CD4-positive, alpha-beta T cell (primary cell): ENCODE measurements at regions not wholly inside any gene's neighbourhood (a gene's known extent, or its start where the extent isn't known, plus 50 kb on each side); places are given as distances from the start of the nearest gene placed in this dataset.

ENCODE experiments used
- ATAC-seq: fragments of 200-7000 bp; cut with Tn5 transposase; one replicate; pipeline ENCODE4 v1.10.0; 2022; ENCODE audit warnings: mild to moderate bottlenecking; ENCODE audit not compliant: poor library complexity
- CTCF ChIA-PET: fragments of 350-600 bp; sonication (Branson Sonifier 250); formaldehyde crosslinking; loops from one replicate; lab custom pipeline; 2021; ENCODE audit warnings: antibody characterized with exemption, inconsistent platforms; lab: Charles Lee
- POLR2A ChIA-PET: fragments of 350-600 bp; sonication (Branson Sonifier 250); formaldehyde crosslinking; loops from one replicate; lab custom pipeline; 2021; ENCODE audit warnings: antibody characterized with exemption, inconsistent platforms; lab: Charles Lee
- DNase-seq, 14 experiments: peaks; one replicate each; pipeline ENCODE4 v3.0.0-alpha.2; 2013 to 2020; ENCODE audit warnings: mixed read lengths in 2 of 14
- H3K27ac ChIP-seq, 2 donors: one replicate each; pipeline versions ENCODE4 v1.5.1 to v1.7.0; 2013; ENCODE audit warnings: low read length in 2 of 2, low read depth in 1 of 2, mild to moderate bottlenecking in 1 of 2
- H3K27me3 ChIP-seq, 2 experiments: 1 replicate in 1 of 2; 2 replicates in 1 of 2; pipeline versions ENCODE4 v1.6.1 to v1.7.0; 2013; ENCODE audit warnings: low read length in 2 of 2, control low read depth in 1 of 2, mild to moderate bottlenecking in 1 of 2, moderate library complexity in 1 of 2; ENCODE audit not compliant: insufficient read depth in 2 of 2, control insufficient read depth in 1 of 2
- H3K36me3 ChIP-seq: one replicate; pipeline ENCODE4 v1.6.1; 2013; ENCODE audit warnings: low read length, control low read depth; ENCODE audit not compliant: insufficient read depth
- H3K4me1 ChIP-seq: one replicate; pipeline ENCODE4 v1.6.1; 2013; ENCODE audit warnings: low read length, control low read depth; ENCODE audit not compliant: insufficient read depth
- H3K4me3 ChIP-seq: one replicate; pipeline ENCODE4 v1.5.1; 2013; ENCODE audit warnings: mild to moderate bottlenecking, low read length, moderate library complexity
- H3K9me3 ChIP-seq, 2 experiments: 1 replicate in 1 of 2; 2 replicates in 1 of 2; pipeline versions ENCODE4 v1.6.1 to v1.7.0; 2013; ENCODE audit warnings: low read length in 2 of 2, mild to moderate bottlenecking in 2 of 2, control low read depth in 1 of 2, moderate library complexity in 1 of 2; ENCODE audit not compliant: control insufficient read depth in 1 of 2, insufficient read depth in 1 of 2
- H3K27ac Mint-ChIP-seq: one replicate; pipeline ENCODE4 v1.8.0; 2020; ENCODE audit warnings: mixed read lengths
- H3K27me3 Mint-ChIP-seq: one replicate; pipeline ENCODE4 v1.8.0; 2021; ENCODE audit warnings: mixed read lengths
- H3K36me3 Mint-ChIP-seq: one replicate; pipeline ENCODE4 v1.8.0; 2021; ENCODE audit warnings: low read depth, mixed read lengths
- H3K4me1 Mint-ChIP-seq: one replicate; pipeline ENCODE4 v1.8.0; 2021; ENCODE audit warnings: low read depth, mixed read lengths
- H3K4me3 Mint-ChIP-seq: one replicate; pipeline ENCODE4 v1.8.0; 2020; ENCODE audit warnings: mild to moderate bottlenecking, mixed read lengths
- H3K9me3 Mint-ChIP-seq: one replicate; pipeline ENCODE4 v1.8.0; 2020; ENCODE audit warnings: mixed read lengths
- CTCF ChIP-seq: fragments of 200-600 bp; IDR thresholded peaks from one replicate; pipeline ENCODE4 v1.8.0; 2022; ENCODE audit warnings: antibody characterized with exemption, mild to moderate bottlenecking
- intact Hi-C, 2 experiments: fragments of 100-400 bp; cut with DNase I in 1 of 2; cut with micrococcal nuclease in 1 of 2; formaldehyde crosslinking; loops; one replicate each; pipeline versions ENCODE4 v1.15.1 to v1.9.0; 2023 to 2025; cut with DNase I, micrococcal nuclease

GRCh38 chr21:41685511-41686149 is 81.2 kb downstream of the RIPK4 start:
- no peaks in the 10 kb centered on the region for H3K4me1 ChIP-seq
- ATAC-seq (no peak), DNase-seq (no peak)
- H3K9me3 ChIP-seq = peaks cover 0 to 10% of the 10 kb centered on the region in 2 experiments
- no peaks in the 10 kb centered on the region for H3K4me1 Mint-ChIP-seq
- no peaks in the 10 kb centered on the region for H3K9me3 Mint-ChIP-seq
- H3K4me3 Mint-ChIP-seq = no peak overlapping the region
- no peaks in the 10 kb centered on the region for H3K36me3 Mint-ChIP-seq
- no peak overlapping the region for H3K4me3 ChIP-seq
- H3K27me3 Mint-ChIP-seq = peaks cover 22% of the 10 kb centered on the region
- peaks cover 0 to 3% of the 10 kb centered on the region in 2 experiments for H3K27me3 ChIP-seq
- no peak overlapping the region for H3K27ac ChIP-seq
- H3K36me3 ChIP-seq = no peaks in the 10 kb centered on the region
- ChIA-PET POLR2A (no interaction called here), CTCF (no interaction called here)
- intact Hi-C loops = no loop called here
- no peak overlapping the region for H3K27ac Mint-ChIP-seq
- TF ChIP-seq CTCF = no peak

GRCh38 chr21:41684381-41685245 is 82.2 kb downstream of the RIPK4 start:
- no peak overlapping the region for H3K4me3 Mint-ChIP-seq
- no peak overlapping the region for H3K4me3 ChIP-seq
- no peak overlapping the region for H3K27ac ChIP-seq
- no peaks in the 10 kb centered on the region for H3K9me3 Mint-ChIP-seq
- TF ChIP-seq CTCF = no peak
- peaks cover 0 to 9% of the 10 kb centered on the region in 2 experiments for H3K27me3 ChIP-seq
- H3K36me3 ChIP-seq = no peaks in the 10 kb centered on the region
- no peak overlapping the region for H3K27ac Mint-ChIP-seq
- ChIA-PET POLR2A (no interaction called here), CTCF (no interaction called here)
- DNase-seq (no peak), ATAC-seq (no peak)
- peaks cover 0 to 10% of the 10 kb centered on the region in 2 experiments for H3K9me3 ChIP-seq
- H3K4me1 Mint-ChIP-seq = no peaks in the 10 kb centered on the region
- H3K36me3 Mint-ChIP-seq = no peaks in the 10 kb centered on the region
- no peaks in the 10 kb centered on the region for H3K4me1 ChIP-seq
- intact Hi-C loops = no loop called here
- peaks cover 28% of the 10 kb centered on the region for H3K27me3 Mint-ChIP-seq

GRCh38 chr21:41683815-41684214 is 83.0 kb downstream of the RIPK4 start:
- Histone ChIP-seq H3K36me3 (no peaks in the 10 kb centered on the region), H3K27ac (no peak overlapping the region), H3K27me3 (peaks cover 0 to 9% of the 10 kb centered on the region in 2 experiments), H3K4me1 (no peaks in the 10 kb centered on the region), H3K9me3 (peaks cover 0 to 4% of the 10 kb centered on the region in 2 experiments), H3K4me3 (no peak overlapping the region)
- Mint-ChIP-seq H3K4me1 (no peaks in the 10 kb centered on the region), H3K36me3 (no peaks in the 10 kb centered on the region), H3K27ac (no peak overlapping the region), H3K9me3 (no peaks in the 10 kb centered on the region), H3K4me3 (no peak overlapping the region), H3K27me3 (peaks cover 32% of the 10 kb centered on the region)
- CTCF ChIA-PET = no interaction called here
- DNase-seq (no peak), ATAC-seq (no peak)
- no peak for TF ChIP-seq CTCF
- intact Hi-C loops = no loop called here
- POLR2A ChIA-PET = no interaction called here
